Skin of body (tissue), 1 donor: ENCODE measurements at regions not wholly inside any gene's neighbourhood (a gene's known extent, or its start where the extent isn't known, plus 50 kb on each side); places are given as distances from the start of the nearest gene placed in this dataset.

Experiments used
- DNase-seq: peaks from one replicate; lab custom pipeline; 2025; lab: John Stamatoyannopoulos, UW

DNA sequence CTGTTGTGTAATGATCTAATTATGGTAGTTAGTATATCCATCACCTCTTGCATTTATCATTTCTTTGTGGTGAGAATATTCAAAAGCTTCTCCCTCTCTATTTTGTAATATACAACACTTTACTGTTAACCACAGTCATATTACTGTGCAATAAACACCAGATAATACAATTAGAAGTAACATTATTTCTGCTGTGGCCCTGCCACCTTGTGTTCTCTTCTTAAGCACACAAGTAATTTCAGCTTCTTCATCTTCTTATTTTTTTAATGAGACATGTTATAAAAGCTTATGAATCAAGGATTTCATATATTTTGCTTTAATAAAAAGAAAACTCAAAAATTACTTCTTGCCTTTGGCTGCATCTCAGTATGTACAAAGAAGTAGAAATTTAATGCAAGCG lies 675.2 kb upstream of the INTU start:
- peak; percentile 43 for DNase-seq

DNA sequence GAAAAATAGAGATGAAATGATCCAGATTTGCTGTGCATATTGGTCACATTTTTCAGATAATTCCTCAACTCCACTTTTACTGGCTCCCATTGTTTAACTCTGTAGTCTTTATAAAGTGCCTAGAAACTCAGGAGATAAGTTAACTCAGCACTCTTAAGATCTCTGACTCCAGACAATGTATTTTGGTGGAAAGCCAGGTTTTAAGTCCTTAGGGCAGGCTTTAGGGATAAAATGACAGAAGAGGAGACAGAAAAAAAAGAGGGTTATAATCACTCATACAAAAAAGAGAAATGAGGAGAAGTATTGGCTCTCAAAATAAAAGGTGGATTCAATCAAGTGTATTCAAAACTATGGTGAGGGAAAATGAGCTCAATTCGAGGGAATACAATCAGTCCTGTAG lies 674.8 kb upstream of the INTU start:
- peak; percentile 75 for DNase-seq

DNA sequence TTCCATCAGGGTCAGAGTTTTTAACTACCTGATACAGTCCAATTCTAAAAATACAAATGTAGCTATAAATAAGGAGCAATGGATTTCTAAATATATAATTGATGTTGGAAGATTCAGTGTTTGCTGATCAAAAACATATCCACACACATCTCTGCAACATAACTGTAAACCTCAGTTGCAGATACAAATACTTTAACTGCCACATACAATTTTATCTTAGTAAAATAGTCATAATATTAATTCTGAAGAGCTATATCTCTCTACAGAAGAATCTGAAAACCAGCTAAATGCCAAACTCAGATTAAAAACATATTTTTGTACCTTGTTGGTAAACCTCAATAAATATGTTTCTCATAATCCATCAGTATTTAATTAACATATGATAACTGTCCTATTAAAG lies 674.3 kb upstream of the INTU start:
- peak; percentile 82 for DNase-seq

DNA sequence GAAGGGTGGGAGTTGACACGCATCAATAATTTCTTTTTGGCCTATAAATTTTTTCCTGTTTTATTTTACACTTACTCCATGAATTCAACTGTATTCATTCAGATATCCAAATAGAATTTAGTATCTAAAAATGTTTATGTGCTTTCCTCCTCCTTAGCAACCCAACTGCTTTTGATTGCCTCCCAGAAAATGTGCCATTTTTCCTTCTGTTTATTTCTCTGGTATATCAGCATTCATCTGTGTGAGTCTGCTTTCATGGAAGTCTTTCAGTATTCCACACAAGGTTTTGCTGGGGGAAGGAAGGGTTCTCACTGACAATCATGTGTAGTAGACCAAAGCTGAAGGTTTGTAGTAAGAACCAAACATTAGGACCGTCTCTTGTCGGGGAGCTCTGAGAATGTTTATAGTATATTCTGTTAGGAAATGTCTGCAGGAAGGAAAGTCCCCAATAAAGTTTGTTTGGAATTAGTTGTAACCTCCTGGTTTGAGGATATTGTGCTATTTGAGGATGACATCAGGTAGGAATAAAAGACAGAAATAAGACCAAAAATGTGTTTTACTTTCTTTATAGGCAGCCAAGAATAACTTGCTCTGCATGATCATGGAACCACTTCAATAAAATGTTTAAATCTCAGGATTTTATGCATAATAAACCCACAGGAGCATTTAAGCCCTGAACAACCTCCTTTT lies 673.6 kb upstream of the INTU start:
- peak; percentile 86 for DNase-seq

DNA sequence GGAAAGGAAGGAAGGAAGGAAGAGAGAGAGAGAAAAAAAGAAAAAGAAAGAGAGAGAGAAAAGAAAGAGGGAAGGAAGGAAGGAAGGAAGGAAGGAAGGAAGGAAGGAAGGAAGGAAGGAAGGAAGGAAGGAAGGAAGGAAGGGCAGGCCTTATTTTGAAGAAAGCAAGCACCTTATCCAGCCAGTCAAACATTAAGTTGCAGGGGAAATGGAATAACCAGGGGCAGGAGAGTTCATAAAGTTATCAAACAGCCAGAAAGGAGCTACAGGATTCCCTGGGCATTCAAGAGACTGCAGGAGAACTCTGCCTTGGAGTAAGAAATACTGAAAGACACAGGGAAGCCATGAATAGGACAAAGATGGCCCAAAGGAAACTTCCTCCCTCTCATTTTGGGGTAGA lies 672.0 kb upstream of the INTU start:
- no peak for DNase-seq

DNA sequence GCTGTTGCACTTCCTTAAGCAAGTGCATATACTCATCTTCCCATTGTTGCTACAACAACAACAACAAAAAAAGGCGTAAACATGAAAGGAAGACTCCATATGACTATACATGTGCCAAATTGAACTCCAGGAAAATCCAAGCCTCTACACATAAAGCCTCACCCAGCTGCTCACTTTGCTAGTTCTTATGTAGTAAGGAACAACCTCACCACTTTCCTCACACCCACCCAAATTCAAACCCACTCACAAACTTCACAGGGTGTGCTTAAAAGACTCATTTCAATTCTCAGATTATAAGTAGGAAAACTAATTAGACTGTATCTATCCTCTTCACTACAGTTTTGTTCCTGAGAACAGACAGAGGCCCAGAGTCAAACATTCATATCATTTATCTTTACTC lies 671.1 kb upstream of the INTU start:
- no peak for DNase-seq

DNA sequence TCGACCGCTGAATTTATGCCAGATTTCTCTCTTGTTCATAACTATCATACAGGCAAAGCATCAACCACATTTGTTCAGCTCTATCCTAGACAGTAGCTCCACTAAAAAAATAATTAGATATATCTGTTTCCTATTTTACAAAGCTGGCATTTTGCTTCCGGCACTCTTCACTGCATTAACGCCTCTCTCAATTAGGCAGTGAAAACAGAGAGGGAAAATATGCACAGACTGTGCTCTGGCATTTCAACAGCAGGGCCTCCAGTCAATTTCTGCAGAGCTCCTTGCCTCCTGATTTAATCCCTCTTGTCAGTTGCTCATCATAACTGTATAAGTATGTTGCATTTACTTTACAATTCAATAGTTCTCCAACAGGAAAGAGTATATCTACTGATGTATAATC lies 666.9 kb upstream of the INTU start:
- peak; percentile 27 for DNase-seq

DNA sequence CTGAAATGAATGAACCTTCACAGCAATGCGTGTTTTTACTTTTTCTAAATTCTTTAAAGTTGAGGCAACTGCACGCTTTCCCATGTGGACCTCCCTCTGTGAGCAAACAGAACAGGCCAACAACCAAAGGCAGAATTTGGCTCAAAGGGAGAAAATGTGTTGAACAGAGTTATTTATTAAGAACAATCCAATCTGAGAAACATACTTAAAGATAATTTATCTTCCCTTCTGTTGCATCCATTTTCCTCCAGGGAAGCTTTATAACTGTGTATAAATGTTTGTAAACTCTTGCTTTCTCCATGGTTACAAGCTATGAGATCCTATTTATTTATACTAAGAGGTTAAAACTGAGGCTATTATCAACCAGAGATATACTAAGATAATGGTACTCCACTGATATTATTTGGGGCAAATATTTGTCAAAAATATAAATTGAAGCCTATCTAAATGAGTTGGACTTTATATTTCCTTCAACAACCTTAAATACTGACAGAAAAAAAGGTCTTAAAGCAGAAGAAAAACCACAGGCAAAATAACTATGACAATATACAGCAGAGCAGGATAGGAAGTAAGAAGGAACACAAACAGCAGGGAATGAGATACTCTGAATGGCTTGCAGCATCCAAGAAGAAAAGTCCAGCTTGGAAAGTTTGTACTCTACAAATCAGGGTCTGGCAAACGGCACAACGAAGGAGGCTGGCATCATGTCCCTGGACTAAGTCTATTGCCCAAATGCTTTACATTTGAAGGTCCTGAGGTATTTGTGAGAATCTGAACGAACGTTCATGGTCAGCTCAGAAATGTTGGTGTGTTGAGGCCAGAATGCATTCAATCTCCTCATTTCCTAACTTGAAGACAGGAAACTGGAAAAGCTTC lies 663.2 kb upstream of the INTU start:
- DNase-seq = peak; percentile 97

DNA sequence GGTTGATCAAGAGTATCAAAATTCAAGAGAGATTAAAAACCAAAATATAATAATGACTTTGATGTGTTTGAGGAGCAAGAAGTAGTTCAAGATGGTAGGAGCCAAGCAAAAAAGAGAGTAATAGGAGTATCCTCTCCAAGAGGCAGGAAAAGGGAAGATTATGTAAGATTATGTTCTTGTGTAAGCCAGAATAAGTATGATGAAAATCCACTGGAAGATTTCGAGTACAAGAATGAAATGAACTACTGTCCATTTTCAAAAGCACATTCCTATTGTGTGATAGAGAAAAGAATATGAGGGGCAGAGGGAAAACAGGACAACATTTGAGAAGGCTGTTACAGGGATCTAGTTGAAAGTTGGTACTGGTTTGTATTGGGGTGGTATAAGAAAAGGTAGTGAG lies 659.6 kb upstream of the INTU start:
- DNase-seq = no peak

DNA sequence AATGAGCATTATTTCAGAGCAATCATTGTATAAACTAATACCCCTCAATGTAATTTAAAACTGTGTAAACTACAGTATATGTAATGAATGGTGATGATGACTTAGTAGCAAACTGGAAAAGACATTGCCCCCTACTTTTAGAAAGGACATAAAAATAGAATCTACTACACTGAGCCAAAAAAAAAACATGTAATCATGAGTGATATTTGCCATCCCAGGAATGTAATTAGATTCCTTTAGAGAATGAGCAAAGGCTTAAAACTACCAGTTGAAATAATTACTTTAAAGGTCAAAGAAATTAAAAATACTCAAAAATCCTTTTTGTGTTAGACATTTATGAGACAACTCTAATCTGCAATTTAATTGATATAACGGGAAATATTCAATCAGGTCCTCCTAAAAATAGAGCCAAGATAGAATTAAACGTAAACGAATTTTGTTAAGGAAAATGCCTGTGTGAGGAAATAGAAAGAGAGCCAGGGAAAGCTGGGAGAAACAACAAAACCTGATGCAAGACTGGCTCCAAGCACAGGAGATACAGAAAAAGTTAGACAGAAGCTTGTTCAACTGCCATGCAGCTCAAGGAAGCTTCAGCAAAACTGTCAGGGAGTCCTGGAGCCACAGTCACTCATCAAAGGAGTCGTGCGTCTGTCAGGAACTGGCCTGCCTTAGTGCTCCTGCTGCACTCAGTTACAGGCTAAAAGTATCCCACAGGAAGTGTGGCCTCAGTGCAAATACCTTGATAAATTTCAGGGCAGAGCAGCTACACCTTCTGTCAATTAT lies 655.7 kb upstream of the INTU start:
- no peak for DNase-seq

DNA sequence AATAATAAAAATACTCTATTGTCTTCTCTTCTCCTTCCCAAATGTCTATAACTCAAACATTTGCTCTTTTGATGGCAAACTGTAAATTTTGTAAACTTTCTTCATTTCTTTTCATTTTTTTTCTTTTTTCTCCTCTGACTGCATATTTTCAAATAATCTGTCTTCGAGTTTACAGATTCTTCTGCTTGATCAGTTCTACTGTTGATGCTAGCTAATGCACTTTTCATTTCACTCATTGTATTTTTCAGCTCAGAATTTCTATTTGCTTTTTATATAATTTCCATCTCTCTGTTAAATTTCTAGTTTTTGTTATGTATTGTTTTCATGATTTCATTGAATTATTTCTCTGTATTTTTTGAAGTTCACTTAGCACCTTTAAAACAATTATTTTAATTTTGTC lies 646.8 kb upstream of the INTU start:
- DNase-seq = no peak

DNA sequence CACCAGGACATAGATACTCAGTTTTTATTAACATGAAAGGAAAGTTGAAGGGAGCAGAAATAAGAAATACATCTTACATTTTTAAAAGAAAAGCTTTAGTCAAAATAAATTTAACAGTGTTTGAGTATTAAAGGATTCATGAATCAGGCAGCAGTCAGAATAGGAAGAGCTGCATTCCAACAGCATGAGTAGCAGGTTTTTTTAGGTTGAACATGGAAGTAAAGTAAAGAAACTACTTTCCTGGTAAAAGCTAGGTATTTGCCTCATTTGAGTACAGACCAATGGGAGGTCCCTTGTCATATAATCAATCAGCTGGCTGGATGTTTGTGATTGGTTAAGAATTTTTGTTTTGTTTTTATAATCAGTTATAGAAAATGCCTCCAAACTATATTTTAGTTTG lies 645.9 kb upstream of the INTU start:
- DNase-seq = no peak

DNA sequence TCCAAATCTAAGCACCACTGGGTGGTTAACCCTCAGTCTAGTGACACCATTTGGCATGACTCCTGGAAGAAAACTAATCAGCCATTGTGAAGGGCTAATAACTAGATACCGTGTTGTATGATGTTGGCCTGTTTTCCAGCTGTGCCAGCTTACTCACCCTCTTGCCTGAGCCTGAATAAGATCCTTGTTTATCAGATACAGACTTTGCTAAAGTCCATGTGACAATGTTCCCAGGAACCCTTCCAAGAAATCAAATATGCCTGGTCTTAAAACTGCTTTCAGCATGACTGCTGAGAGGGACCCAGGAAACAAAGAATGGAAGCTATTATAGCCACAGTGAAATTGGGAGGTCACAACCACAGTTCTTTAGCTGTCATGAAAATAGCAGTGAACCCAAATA lies 640.8 kb upstream of the INTU start:
- DNase-seq = no peak

DNA sequence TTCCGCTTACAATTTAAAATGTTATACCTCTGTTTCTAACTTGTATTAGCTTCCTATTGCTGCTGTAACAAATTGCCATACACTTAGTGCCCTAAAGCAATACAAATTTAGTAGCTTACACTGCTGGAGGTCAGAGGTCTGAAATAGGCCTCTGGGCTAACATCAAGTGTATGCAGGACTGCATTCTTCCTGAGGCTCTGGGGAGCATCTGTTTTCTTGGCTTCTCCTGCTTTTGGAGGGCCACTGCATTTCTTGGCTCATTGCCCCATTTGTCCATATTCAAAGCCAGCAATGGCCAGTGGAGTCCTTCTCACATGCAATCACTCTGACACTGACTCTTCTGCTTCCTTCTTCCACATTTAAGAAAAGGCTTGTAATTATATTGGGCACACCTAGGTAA lies 639.8 kb upstream of the INTU start:
- no peak for DNase-seq

DNA sequence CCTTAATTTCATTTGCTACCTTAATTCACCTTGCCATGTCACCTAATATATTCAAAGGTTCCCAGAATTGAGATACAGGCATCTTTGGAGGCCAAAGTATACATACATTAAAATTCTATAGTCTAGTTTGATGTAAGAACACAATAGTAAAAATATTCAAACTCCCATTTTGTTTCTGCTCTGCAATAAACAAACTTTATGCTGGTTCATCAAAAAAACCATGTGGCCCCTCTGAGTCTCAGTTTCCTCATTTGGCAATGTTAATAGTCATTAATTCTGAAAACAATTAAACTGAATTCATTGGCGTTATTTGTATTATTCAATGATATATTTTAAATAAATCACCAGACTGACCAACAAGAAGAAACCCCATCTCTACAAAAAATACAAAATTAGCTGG lies 639.4 kb upstream of the INTU start:
- DNase-seq = no peak

DNA sequence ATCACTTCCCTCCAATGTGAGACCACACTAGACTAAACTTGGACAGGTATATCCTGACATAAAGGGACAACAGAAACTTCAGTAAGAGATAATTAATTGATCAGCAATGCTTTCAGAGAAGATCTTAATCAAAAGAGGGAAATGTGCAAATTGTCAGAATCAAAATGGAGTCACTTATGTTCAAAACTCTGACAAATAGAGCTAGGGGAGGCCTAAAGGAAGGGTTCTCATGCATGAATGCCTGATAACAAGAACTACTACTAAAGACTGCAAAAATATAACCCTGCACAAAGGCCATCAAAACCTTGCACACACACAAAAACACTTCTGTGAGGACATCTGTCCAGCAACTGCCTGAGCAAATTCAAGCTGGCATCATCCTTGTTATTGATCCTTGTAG lies 637.5 kb upstream of the INTU start:
- DNase-seq = no peak

DNA sequence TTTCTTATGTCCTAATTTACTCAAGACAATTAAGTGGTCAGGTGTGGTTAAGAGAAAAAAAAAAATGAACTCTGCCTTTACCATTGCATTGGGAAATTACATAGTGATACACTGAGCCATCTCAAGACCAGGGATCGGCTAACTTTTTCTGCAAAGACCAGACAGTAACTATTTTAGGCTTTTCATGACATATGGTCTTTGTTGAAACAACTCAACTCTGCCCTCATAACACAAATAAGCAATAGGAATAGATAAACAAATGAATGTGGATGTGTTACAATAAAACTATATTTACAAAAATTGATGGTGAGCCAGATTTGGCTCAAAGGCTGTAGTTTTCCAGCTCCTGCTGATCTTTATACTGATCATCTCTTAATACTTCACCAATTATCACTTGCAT lies 632.6 kb upstream of the INTU start:
- no peak for DNase-seq

DNA sequence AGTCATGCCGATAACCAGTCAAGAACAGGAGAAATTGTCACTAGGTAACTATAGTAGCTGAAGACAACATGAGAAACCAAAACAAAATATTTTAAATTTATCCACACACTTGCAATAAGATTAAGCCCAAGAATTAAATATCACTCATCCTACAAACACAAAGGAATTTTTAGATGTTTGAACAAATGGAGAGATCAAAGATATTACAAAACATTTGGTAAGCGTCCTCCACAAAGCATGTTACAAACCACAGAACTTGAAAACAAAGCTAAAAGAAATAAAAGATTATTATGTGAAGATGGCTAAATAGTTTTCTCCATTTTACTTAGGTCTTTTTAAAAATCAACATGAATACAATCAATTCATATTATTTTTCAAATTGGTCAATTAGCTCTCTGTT lies 631.9 kb upstream of the INTU start:
- no peak for DNase-seq

DNA sequence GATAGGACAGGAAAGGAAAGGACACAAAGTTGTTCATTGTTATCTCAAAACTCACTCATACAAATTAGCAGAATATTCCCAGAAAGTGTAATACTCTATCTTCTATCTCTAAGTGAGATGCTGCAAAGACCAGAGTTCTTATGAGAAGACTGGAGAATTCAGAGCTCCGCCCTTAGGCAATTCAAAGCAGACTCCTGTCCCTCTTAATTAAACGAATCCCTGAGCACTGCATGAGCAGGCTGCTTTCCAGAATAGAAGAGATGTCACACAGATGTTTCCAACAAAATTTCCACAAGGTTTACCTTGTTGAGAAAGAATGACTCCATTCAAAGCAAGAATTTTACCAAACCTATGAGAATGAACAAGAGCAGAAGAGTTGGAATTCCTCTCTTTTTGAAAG lies 630.8 kb upstream of the INTU start:
- DNase-seq = no peak

DNA sequence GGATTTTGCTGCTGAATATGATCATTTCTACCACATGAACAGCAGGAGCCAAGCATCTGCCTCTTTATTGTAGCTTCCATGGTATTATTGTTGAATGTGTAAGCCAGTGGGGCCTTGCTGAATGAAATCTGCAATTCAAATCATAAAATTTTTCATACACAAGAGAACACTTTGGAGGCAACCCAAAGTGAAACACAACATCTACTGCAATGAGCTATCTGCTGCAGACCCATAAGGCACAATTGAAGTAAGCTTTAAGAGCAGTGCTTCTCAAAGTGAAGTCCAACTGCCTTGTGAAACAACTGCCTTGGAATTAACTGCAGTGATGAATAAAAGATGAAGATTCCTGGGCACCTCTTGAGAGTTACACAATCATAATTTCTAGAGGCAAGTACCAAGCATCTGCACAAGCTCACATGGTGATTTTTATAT lies 626.3 kb upstream of the INTU start:
- peak; percentile 99 for DNase-seq

DNA sequence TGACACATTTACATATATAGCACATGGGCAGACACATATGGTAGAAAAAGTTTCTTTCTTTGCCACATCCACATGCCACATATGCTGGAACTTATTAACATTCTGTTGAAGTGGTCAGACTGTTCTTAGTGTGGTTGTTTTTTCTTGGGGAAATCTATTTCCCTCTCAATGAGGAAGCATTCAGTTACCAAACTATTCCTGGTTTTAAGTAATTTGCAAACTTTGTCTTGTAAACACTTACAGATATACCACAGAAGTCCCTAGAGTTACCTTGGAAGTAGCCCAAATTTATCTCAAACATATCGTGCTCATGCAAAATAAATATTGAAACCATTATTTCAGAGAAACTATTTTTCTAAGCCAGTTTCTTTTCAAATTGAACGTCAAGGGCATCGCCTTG lies 625.5 kb upstream of the INTU start:
- DNase-seq = peak; percentile 82

DNA sequence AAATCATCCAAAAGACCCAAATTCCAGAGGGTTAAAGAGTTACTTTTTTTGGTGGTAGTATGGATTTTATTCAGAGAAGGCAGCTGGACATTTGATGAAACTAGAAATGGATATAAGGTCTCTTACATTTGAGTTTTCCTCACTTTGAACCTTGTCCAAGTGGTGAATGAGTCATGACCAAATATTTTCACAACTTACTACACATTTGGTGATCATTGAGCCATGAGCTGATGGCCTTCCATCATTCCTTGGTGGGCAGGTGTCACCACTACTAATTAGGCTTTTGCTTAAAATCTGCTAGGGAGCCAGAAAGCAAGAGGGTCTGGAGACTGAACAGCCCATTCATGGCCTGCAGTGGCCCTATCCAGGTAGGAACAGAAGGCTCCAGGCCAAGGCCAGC lies 620.2 kb upstream of the INTU start:
- DNase-seq = no peak
